Tibial artery (tissue), 4 donors: ENCODE measurements at regions not wholly inside any gene's neighbourhood (a gene's known extent, or its start where the extent isn't known, plus 50 kb on each side); places are given as distances from the start of the nearest gene placed in this dataset.

Source experiments
- DNase-seq, 2 donors: peaks; one replicate each; pipeline ENCODE4 v3.0.0-alpha.2; 2019
- H3K27ac ChIP-seq, 2 donors: fragments of 200-600 bp; sonication (generic) in 1 of 2; 1 replicate in 1 of 2; 2 replicates in 1 of 2; pipeline ENCODE4 v1.5.1; 2018 to 2019; ENCODE audit warnings: mild to moderate bottlenecking in 1 of 2
- H3K27me3 ChIP-seq, 2 donors: fragments of 200-600 bp; sonication (generic) in 1 of 2; one replicate each; pipeline versions ENCODE4 v1.5.1 to v1.6.0; 2016 to 2019
- H3K36me3 ChIP-seq, 3 donors: fragments of 200-600 bp; sonication (generic) in 2 of 3; one replicate each; pipeline ENCODE4 v1.5.1; 2016 to 2019; ENCODE audit warnings: mild to moderate bottlenecking in 2 of 3
- H3K4me1 ChIP-seq, 4 donors: fragments of 200-600 bp; sonication (generic) in 2 of 4; 1 replicate in 3 of 4; 2 replicates in 1 of 4; pipeline ENCODE4 v1.5.1; 2016 to 2019
- H3K4me3 ChIP-seq, 2 donors: fragments of 200-600 bp; sonication (generic) in 1 of 2; 1 replicate in 1 of 2; 2 replicates in 1 of 2; pipeline ENCODE4 v1.5.1; 2018 to 2019; ENCODE audit warnings: mild to moderate bottlenecking in 2 of 2
- H3K9me3 ChIP-seq, 3 donors: fragments of 200-600 bp; sonication (generic) in 1 of 3; one replicate each; pipeline ENCODE4 v1.5.1; 2016 to 2019
- intact Hi-C: fragments of 100-400 bp; cut with DNase I; formaldehyde crosslinking; loops from one replicate; pipeline ENCODE4 v1.15.0; 2023; ENCODE audit warnings: low total_unique reads
- TF ChIP-seq, protein P1 (sequence below), 2 experiments: fragments of 200-600 bp in 1 of 2; fragments of 450-650 bp in 1 of 2; IDR thresholded peaks; one replicate each; pipeline ENCODE4 v1.5.1; 2017 to 2019; ENCODE audit warnings: antibody characterized with exemption in 2 of 2, mild to moderate bottlenecking in 1 of 2, moderate library complexity in 1 of 2

DNA sequence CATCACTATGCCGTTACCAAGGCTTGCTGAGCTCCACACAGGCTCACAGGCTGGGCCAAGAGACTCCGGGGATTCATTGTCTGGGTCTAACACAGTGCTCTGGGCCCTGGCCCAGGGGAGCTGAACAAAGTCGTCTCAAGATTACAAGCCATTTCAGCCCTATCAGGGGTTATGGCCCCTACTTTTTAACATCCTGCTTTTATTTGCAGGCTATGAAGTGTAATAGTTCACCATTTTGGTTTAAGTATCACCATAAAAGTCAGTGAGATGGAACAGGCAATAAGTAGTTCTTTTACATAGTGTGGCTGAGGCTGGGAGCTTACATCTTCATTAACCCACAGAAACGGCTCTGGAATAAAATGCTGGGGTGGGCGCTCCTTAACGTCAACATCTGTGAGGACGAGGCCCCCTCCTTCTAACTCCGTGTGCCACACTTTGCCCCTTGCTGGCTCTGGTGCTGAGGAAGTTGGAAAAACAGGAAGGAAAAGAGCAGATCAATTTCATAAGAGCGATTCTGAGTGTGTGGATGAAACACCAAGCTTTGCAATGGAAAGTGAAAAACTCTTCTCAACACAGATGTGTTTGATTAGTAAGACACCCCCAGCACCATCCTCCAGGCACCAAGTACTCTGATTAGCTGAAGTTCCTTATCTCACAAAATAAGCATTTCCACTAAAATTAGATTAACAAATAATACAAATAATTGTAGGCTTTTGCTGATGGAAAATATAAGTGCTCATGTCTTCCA, 447.3 kb downstream of the MAFB start:
- H3K4me1 ChIP-seq: no peaks in the 10 kb centered on the region
- no peak for DNase-seq
- peaks cover 0 to 2% of the 10 kb centered on the region in 2 donors for H3K27me3 ChIP-seq
- H3K9me3 ChIP-seq: no peaks in the 10 kb centered on the region
- TF ChIP-seq, protein P1, sequence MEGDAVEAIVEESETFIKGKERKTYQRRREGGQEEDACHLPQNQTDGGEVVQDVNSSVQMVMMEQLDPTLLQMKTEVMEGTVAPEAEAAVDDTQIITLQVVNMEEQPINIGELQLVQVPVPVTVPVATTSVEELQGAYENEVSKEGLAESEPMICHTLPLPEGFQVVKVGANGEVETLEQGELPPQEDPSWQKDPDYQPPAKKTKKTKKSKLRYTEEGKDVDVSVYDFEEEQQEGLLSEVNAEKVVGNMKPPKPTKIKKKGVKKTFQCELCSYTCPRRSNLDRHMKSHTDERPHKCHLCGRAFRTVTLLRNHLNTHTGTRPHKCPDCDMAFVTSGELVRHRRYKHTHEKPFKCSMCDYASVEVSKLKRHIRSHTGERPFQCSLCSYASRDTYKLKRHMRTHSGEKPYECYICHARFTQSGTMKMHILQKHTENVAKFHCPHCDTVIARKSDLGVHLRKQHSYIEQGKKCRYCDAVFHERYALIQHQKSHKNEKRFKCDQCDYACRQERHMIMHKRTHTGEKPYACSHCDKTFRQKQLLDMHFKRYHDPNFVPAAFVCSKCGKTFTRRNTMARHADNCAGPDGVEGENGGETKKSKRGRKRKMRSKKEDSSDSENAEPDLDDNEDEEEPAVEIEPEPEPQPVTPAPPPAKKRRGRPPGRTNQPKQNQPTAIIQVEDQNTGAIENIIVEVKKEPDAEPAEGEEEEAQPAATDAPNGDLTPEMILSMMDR (IDR thresholded peaks at IDR 0.05): no peak
- intact Hi-C loops: no loop called here
- H3K36me3 ChIP-seq: no peaks in the 10 kb centered on the region
- H3K4me3 ChIP-seq: no peak overlapping the region
- no peak overlapping the region for H3K27ac ChIP-seq

DNA sequence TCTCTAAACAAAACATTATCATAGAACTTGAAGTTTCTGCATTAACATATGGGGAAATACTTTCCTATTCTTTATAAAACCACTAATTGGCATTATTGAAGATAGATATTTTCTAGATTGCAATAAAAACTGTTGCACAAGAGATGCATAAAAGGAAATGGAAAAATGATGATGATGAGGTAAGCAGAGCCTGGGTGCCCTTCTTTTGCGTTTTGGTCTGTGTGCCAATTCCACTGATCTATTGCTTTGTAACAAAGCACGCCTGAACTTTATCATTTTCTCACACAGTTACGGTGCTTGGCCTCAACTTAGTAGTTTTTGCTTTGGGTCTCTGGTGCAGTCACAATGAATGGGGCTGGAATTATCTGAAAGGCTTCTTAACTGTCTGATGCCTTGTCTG, 450.5 kb downstream of the MAFB start:
- intact Hi-C loops: loop anchor here (10.0 kb wide), 1 partner anchor 426 kb away; no protein-coding TSS in a partner anchor
- H3K4me3 ChIP-seq: no peak overlapping the region
- H3K36me3 ChIP-seq: no peaks in the 10 kb centered on the region
- H3K27me3 ChIP-seq: peaks cover 0 to 2% of the 10 kb centered on the region in 2 donors
- H3K27ac ChIP-seq: no peak overlapping the region
- no peak for DNase-seq
- TF ChIP-seq, protein P1 (IDR thresholded peaks at IDR 0.05): no peak
- no peaks in the 10 kb centered on the region for H3K4me1 ChIP-seq
- H3K9me3 ChIP-seq: no peaks in the 10 kb centered on the region

DNA sequence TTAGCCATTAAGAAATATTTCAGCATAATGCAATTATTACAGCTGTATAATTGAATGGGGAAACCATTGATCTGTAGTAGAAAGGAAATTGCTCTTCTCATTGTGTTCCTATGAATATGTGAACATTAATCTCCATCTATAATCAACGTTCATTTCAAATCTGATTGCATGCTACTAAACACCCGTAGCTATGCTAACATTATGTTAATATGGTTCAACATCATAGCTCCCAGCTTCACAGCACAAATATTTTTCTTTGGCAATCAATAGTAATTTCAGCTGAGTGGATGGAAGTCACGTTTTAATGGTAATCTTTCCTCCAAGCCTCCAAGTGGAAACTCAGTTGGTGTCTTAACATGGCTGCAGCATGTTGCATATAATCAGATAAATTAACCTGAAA, 454.4 kb downstream of the MAFB start:
- no peak overlapping the region for H3K27ac ChIP-seq
- H3K27me3 ChIP-seq: no peaks in the 10 kb centered on the region
- no peaks in the 10 kb centered on the region for H3K4me1 ChIP-seq
- intact Hi-C loops: loop anchor here (10.0 kb wide), 1 partner anchor 430 kb away; no protein-coding TSS in a partner anchor
- H3K4me3 ChIP-seq: no peak overlapping the region
- no peaks in the 10 kb centered on the region for H3K36me3 ChIP-seq
- TF ChIP-seq, protein P1 (IDR thresholded peaks at IDR 0.05): no peak
- DNase-seq: no peak
- H3K9me3 ChIP-seq: no peaks in the 10 kb centered on the region

DNA sequence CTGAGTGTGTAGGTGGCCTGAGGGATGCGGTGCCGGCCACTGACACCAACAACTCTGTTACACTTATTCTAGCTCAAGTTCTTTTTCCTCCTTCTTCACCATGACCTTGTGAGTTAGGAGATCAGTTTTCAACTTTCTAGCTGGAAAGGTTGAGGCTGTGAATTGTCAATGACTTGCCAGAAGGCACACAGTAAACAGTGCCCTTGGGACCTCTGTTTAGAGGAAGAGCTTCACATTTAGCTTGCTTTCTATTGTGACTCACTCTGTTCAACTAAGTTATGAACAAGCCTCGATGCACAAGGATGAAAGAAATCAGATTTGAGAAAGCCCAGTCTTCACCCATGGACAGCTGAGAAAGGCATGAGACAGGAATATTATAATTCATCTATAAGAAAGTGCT, 455.6 kb downstream of the MAFB start:
- DNase-seq: no peak
- TF ChIP-seq, protein P1 (IDR thresholded peaks at IDR 0.05): no peak

DNA sequence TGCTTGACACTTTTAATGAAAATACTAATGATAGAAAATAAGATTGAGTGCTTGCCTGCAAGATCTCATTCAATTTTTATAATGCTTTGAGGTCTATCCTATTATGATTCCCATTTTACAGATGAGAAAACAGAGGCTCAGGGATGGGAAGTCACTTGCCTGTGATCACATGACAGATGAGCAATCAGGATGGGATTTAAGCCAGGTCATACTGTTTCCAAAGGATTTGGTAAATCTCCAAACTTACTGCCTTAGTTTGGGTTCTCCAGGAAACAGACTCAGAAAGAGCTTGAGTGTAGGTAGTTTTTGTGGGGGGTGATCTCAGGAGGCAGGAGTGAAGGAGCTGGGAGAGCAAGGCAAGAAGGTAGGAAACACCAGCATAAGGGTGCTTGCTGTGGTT, 456.3 kb downstream of the MAFB start:
- Histone ChIP-seq H3K4me1 (no peaks in the 10 kb centered on the region), H3K27me3 (no peaks in the 10 kb centered on the region), H3K36me3 (no peaks in the 10 kb centered on the region), H3K4me3 (no peak overlapping the region), H3K27ac (no peak overlapping the region), H3K9me3 (no peaks in the 10 kb centered on the region)
- no peak for DNase-seq
- TF ChIP-seq, protein P1 (IDR thresholded peaks at IDR 0.05): no peak
- intact Hi-C loops: loop anchor here (10.0 kb wide), 1 partner anchor 432 kb away; no protein-coding TSS in a partner anchor

More for the DNA sequence above, 455.6 kb downstream of the MAFB start:
- Histone ChIP-seq H3K9me3 (no peaks in the 10 kb centered on the region), H3K36me3 (no peaks in the 10 kb centered on the region), H3K4me3 (no peak overlapping the region), H3K4me1 (no peaks in the 10 kb centered on the region), H3K27ac (no peak overlapping the region), H3K27me3 (no peaks in the 10 kb centered on the region)
- intact Hi-C loops: loop anchor here (10.0 kb wide), 1 partner anchor 431 kb away; no protein-coding TSS in a partner anchor
